ENCODE measurements at regions not wholly inside any gene's neighbourhood (a gene's known extent, or its start where the extent isn't known, plus 50 kb on each side); places are given as distances from the start of the nearest gene placed in this dataset.

- TF ChIP-seq, protein P1, sequence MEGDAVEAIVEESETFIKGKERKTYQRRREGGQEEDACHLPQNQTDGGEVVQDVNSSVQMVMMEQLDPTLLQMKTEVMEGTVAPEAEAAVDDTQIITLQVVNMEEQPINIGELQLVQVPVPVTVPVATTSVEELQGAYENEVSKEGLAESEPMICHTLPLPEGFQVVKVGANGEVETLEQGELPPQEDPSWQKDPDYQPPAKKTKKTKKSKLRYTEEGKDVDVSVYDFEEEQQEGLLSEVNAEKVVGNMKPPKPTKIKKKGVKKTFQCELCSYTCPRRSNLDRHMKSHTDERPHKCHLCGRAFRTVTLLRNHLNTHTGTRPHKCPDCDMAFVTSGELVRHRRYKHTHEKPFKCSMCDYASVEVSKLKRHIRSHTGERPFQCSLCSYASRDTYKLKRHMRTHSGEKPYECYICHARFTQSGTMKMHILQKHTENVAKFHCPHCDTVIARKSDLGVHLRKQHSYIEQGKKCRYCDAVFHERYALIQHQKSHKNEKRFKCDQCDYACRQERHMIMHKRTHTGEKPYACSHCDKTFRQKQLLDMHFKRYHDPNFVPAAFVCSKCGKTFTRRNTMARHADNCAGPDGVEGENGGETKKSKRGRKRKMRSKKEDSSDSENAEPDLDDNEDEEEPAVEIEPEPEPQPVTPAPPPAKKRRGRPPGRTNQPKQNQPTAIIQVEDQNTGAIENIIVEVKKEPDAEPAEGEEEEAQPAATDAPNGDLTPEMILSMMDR (IDR thresholded peaks at IDR 0.05) = no peak
- no peak for TF ChIP-seq EP300 (IDR thresholded peaks at IDR 0.05)
- no peak for TF ChIP-seq POLR2A (IDR thresholded peaks at IDR 0.05)
- no peak for TF ChIP-seq POLR2AphosphoS5 (IDR thresholded peaks at IDR 0.05)
These were observed 338.3 kb downstream of the CYRIA start for GRCh38 chr2:16327326-16327725.

All from gastroesophageal sphincter (tissue), 3 donors.